Natural killer cell (primary cell): ENCODE measurements at regions not wholly inside any gene's neighbourhood (a gene's known extent, or its start where the extent isn't known, plus 50 kb on each side); places are given as distances from the start of the nearest gene placed in this dataset.

Source experiments
- ATAC-seq, 3 donors: fragments of 150-1000 bp in 2 of 3; fragments of 200-7000 bp in 1 of 3; cut with Tn5 transposase; 1 replicate in 1 of 3; 2 replicates in 2 of 3; pipeline ENCODE4 v1.10.0; 2021; ENCODE audit warnings: mild to moderate bottlenecking in 2 of 3, moderate library complexity in 2 of 3
- DNase-seq, 2 donors: peaks; one replicate each; pipeline versions ENCODE4 v3.0.0 to v3.0.0-alpha.2; 2013 to 2021; ENCODE audit warnings: mixed read lengths in 1 of 2
- H3K27ac ChIP-seq: one replicate; pipeline ENCODE4 v1.5.1; 2013; ENCODE audit warnings: mild to moderate bottlenecking, low read length
- H3K27me3 ChIP-seq: one replicate; pipeline ENCODE4 v1.6.1; 2013; ENCODE audit warnings: low read length; ENCODE audit not compliant: control insufficient read depth, insufficient read depth
- H3K36me3 ChIP-seq: one replicate; pipeline ENCODE4 v1.6.1; 2013; ENCODE audit warnings: low read length; ENCODE audit not compliant: control insufficient read depth, insufficient read depth
- H3K4me1 ChIP-seq: one replicate; pipeline ENCODE4 v1.6.1; 2013; ENCODE audit warnings: low read length; ENCODE audit not compliant: control insufficient read depth, insufficient read depth
- H3K4me3 ChIP-seq: one replicate; pipeline ENCODE4 v1.5.1; 2013; ENCODE audit warnings: low read length
- H3K9me3 ChIP-seq: one replicate; pipeline ENCODE4 v1.6.1; 2013; ENCODE audit warnings: low read length; ENCODE audit not compliant: control insufficient read depth, insufficient read depth
- H3K27ac Mint-ChIP-seq, 2 donors: one replicate each; pipeline ENCODE4 v1.8.0; 2022; ENCODE audit warnings: mild to moderate bottlenecking in 2 of 2, mixed read lengths in 2 of 2, moderate library complexity in 1 of 2
- H3K27me3 Mint-ChIP-seq, 2 donors: one replicate each; pipeline ENCODE4 v1.8.0; 2022; ENCODE audit warnings: low read depth in 2 of 2, mixed read lengths in 2 of 2
- H3K36me3 Mint-ChIP-seq: one replicate; pipeline ENCODE4 v1.8.0; 2022; ENCODE audit warnings: mixed read lengths
- H3K4me1 Mint-ChIP-seq, 2 donors: one replicate each; pipeline ENCODE4 v1.8.0; 2022; ENCODE audit warnings: mixed read lengths in 2 of 2
- H3K4me3 Mint-ChIP-seq: one replicate; pipeline ENCODE4 v1.8.0; 2022; ENCODE audit warnings: mild to moderate bottlenecking, moderate library complexity, mixed read lengths
- H3K9me3 Mint-ChIP-seq, 2 donors: one replicate each; pipeline ENCODE4 v1.8.0; 2022; ENCODE audit warnings: mixed read lengths in 2 of 2
- WGBS: methylation state at CpG from one replicate; pipeline ENCODE4 v1.1.7; 2013; ENCODE audit warnings: missing lambda C conversion rate; ENCODE audit not compliant: insufficient coverage; 5-methylcytosine and 5-hydroxymethylcytosine counted together
- intact Hi-C: fragments of 100-400 bp; cut with micrococcal nuclease; formaldehyde crosslinking; loops from one replicate; pipeline ENCODE4 v1.14.2; 2022
- TF ChIP-seq, protein P1 (sequence below): fragments of 200-600 bp; IDR thresholded peaks from one replicate; pipeline ENCODE4 v1.8.0; 2022; ENCODE audit warnings: antibody characterized with exemption

DNA sequence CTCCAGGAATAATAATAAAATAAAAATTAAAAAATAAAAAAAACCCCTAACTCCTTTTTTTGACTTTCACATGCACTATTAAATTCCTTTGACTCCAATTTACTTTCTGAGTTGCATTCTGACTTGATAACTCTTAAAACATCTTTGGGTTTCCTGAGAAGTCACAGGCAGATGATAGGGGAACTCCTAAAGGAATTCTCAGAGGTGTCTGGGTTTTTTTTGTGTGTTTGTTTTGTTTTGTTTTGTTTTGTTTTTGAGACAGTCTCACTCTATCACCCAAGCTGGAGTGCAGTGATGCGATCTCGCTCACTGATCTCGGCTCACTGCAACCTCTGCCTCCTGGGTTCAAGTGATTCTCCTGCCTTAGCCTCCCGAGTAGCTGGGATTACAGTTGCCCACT is 52.7 kb upstream of the APBB1IP start:
- H3K4me1 ChIP-seq: no peaks in the 10 kb centered on the region
- Mint-ChIP-seq H3K27me3 (peaks cover 3 to 5% of the 10 kb centered on the region in 2 donors), H3K4me1 (no peaks in the 10 kb centered on the region), H3K36me3 (no peaks in the 10 kb centered on the region), H3K9me3 (peaks cover 0 to 2% of the 10 kb centered on the region in 2 donors), H3K27ac (no peak overlapping the region), H3K4me3 (no peak overlapping the region)
- intact Hi-C loops: no loop called here
- no peaks in the 10 kb centered on the region for H3K36me3 ChIP-seq
- no peak overlapping the region for H3K4me3 ChIP-seq
- 93% methylated on average over 4 of the region's 4 CpGs for WGBS
- no peaks in the 10 kb centered on the region for H3K9me3 ChIP-seq
- no peak overlapping the region for H3K27ac ChIP-seq
- H3K27me3 ChIP-seq: no peaks in the 10 kb centered on the region
- ATAC-seq (no peak), DNase-seq (no peak)
- TF ChIP-seq, protein P1, sequence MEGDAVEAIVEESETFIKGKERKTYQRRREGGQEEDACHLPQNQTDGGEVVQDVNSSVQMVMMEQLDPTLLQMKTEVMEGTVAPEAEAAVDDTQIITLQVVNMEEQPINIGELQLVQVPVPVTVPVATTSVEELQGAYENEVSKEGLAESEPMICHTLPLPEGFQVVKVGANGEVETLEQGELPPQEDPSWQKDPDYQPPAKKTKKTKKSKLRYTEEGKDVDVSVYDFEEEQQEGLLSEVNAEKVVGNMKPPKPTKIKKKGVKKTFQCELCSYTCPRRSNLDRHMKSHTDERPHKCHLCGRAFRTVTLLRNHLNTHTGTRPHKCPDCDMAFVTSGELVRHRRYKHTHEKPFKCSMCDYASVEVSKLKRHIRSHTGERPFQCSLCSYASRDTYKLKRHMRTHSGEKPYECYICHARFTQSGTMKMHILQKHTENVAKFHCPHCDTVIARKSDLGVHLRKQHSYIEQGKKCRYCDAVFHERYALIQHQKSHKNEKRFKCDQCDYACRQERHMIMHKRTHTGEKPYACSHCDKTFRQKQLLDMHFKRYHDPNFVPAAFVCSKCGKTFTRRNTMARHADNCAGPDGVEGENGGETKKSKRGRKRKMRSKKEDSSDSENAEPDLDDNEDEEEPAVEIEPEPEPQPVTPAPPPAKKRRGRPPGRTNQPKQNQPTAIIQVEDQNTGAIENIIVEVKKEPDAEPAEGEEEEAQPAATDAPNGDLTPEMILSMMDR: no peak

- peaks cover 0 to 2% of the 10 kb centered on the region in 2 donors for H3K9me3 Mint-ChIP-seq
- no peaks in the 10 kb centered on the region for H3K4me1 Mint-ChIP-seq
- Histone ChIP-seq H3K4me3 (no peak overlapping the region), H3K36me3 (no peaks in the 10 kb centered on the region), H3K9me3 (no peaks in the 10 kb centered on the region), H3K27ac (no peak overlapping the region), H3K4me1 (peaks cover under 1% of the 10 kb centered on the region), H3K27me3 (peaks cover 4% of the 10 kb centered on the region)
- H3K4me3 Mint-ChIP-seq: no peak overlapping the region
- 83% methylated on average over 4 of the region's 4 CpGs for WGBS
- no peak overlapping the region for H3K27ac Mint-ChIP-seq
- DNase-seq (no peak), ATAC-seq (no peak)
- intact Hi-C loops: no loop called here
- peaks cover 6 to 8% of the 10 kb centered on the region in 2 donors for H3K27me3 Mint-ChIP-seq
- TF ChIP-seq, protein P1: no peak
- no peaks in the 10 kb centered on the region for H3K36me3 Mint-ChIP-seq
These were observed 51.4 kb upstream of the APBB1IP start for GRCh38 chr10:26386781-26387180.
